ENCODE measurements at regions not wholly inside any gene's neighbourhood (a gene's known extent, or its start where the extent isn't known, plus 50 kb on each side); places are given as distances from the start of the nearest gene placed in this dataset.

GRCh38 chr7:115086146-115086841 is 164.4 kb downstream of the MDFIC start:
- no peaks in the 10 kb centered on the region for H3K4me1 ChIP-seq (ENCODE audit: control insufficient read depth, low read length)
- no peaks in the 10 kb centered on the region for H3K27me3 ChIP-seq (ENCODE audit: control insufficient read depth, low read length)
- no peaks in the 10 kb centered on the region for H4K20me1 ChIP-seq (ENCODE audit: control insufficient read depth, insufficient read depth, low read depth, low read length)
- H3K27ac ChIP-seq (ENCODE audit: low read depth, low read length) = no peak overlapping the region
- H3K9me2 ChIP-seq (replicated peaks; ENCODE audit: control insufficient read depth, low read length) = no peaks in the 10 kb centered on the region
- H3K36me3 ChIP-seq (ENCODE audit: control insufficient read depth, low read length) = no peaks in the 10 kb centered on the region
- no peak for TF ChIP-seq EZH2phosphoT487 (IDR thresholded peaks at IDR 0.05; ENCODE audit: borderline replicate concordance, low read length)
- no peak for TF ChIP-seq CTCF (IDR thresholded peaks at IDR 0.05; ENCODE audit: low read depth, low read length, poor library complexity, severe bottlenecking)
- H3K4me3 ChIP-seq (ENCODE audit: low read length) = no peak overlapping the region
- no peaks in the 10 kb centered on the region for H3K9me3 ChIP-seq (ENCODE audit: control insufficient read depth, insufficient read depth, low read length)
- no peak overlapping the region for H3K4me2 ChIP-seq (ENCODE audit: low read length)
- no peaks in the 10 kb centered on the region for H3F3A ChIP-seq (ENCODE audit: control insufficient read depth, insufficient read depth)
- H3K79me2 ChIP-seq (ENCODE audit: control insufficient read depth, low read length) = no peaks in the 10 kb centered on the region

GRCh38 chr7:115085421-115085820 is 163.5 kb downstream of the MDFIC start:
- no peaks in the 10 kb centered on the region for H3K79me2 ChIP-seq (ENCODE audit: control insufficient read depth, low read length)
- no peaks in the 10 kb centered on the region for H3F3A ChIP-seq (ENCODE audit: control insufficient read depth, insufficient read depth)
- no peak overlapping the region for H3K27ac ChIP-seq (ENCODE audit: low read depth, low read length)
- H3K4me1 ChIP-seq (ENCODE audit: control insufficient read depth, low read length) = no peaks in the 10 kb centered on the region
- H3K9me2 ChIP-seq (replicated peaks; ENCODE audit: control insufficient read depth, low read length) = no peaks in the 10 kb centered on the region
- no peak for TF ChIP-seq CTCF (IDR thresholded peaks at IDR 0.05; ENCODE audit: low read depth, low read length, poor library complexity, severe bottlenecking)
- TF ChIP-seq EZH2phosphoT487 (IDR thresholded peaks at IDR 0.05; ENCODE audit: borderline replicate concordance, low read length) = no peak
- no peaks in the 10 kb centered on the region for H3K9me3 ChIP-seq (ENCODE audit: control insufficient read depth, insufficient read depth, low read length)
- no peaks in the 10 kb centered on the region for H3K27me3 ChIP-seq (ENCODE audit: control insufficient read depth, low read length)
- H3K4me3 ChIP-seq (ENCODE audit: low read length) = no peak overlapping the region
- H4K20me1 ChIP-seq (ENCODE audit: control insufficient read depth, insufficient read depth, low read depth, low read length) = no peaks in the 10 kb centered on the region
- H3K4me2 ChIP-seq (ENCODE audit: low read length) = no peak overlapping the region
- no peaks in the 10 kb centered on the region for H3K36me3 ChIP-seq (ENCODE audit: control insufficient read depth, low read length)

- Histone ChIP-seq H3K4me3 (ENCODE audit: low read length) (no peak overlapping the region), H3K36me3 (ENCODE audit: control insufficient read depth, low read length) (no peaks in the 10 kb centered on the region), H3F3A (ENCODE audit: control insufficient read depth, insufficient read depth) (no peaks in the 10 kb centered on the region), H3K79me2 (ENCODE audit: control insufficient read depth, low read length) (no peaks in the 10 kb centered on the region), H3K9me3 (ENCODE audit: control insufficient read depth, insufficient read depth, low read length) (no peaks in the 10 kb centered on the region), H3K9me2 (replicated peaks; ENCODE audit: control insufficient read depth, low read length) (no peaks in the 10 kb centered on the region), H3K4me2 (ENCODE audit: low read length) (no peak overlapping the region), H3K27ac (ENCODE audit: low read depth, low read length) (no peak overlapping the region), H3K27me3 (ENCODE audit: control insufficient read depth, low read length) (no peaks in the 10 kb centered on the region), H3K4me1 (ENCODE audit: control insufficient read depth, low read length) (no peaks in the 10 kb centered on the region), H4K20me1 (ENCODE audit: control insufficient read depth, insufficient read depth, low read depth, low read length) (no peaks in the 10 kb centered on the region)
- TF ChIP-seq CTCF (IDR thresholded peaks at IDR 0.05; ENCODE audit: low read depth, low read length, poor library complexity, severe bottlenecking) (no peak), EZH2phosphoT487 (IDR thresholded peaks at IDR 0.05; ENCODE audit: borderline replicate concordance, low read length) (no peak)
Measured at GRCh38 chr7:115083935-115084334, 162.0 kb downstream of the MDFIC start.
